GM21515 (cell line): ENCODE measurements at regions not wholly inside any gene's neighbourhood (a gene's known extent, or its start where the extent isn't known, plus 50 kb on each side); places are given as distances from the start of the nearest gene placed in this dataset.
"Not testable (repeated sequence)": the region's sequence is repeated elsewhere in the genome, so short reads cannot be mapped to it uniquely, and the experiment has no call there.

ENCODE experiments used
- ATAC-seq: cut with Tn5 transposase; IDR thresholded peaks from one replicate; pipeline ENCODE4 v1.9.1; 2021; ENCODE audit not compliant: unreplicated experiment

DNA sequence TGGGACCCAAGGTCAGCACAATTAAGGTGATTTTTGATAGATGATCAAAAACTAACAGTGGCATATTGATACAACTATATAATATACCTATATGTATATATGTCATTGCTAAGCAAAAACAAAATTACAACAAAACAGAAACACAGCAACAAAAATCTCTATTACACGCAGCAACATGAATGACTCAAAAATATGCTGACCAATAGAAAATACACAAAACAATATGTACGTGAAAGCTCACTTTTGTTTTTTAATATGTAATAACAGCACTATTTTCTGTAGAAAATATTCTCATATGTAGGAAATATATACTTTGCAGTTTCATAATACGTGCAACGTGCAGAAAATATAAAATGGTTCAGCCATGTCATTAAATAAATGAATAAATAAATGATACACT lies 1985.7 kb upstream of the CDH9 start:
- ATAC-seq: no peak

DNA sequence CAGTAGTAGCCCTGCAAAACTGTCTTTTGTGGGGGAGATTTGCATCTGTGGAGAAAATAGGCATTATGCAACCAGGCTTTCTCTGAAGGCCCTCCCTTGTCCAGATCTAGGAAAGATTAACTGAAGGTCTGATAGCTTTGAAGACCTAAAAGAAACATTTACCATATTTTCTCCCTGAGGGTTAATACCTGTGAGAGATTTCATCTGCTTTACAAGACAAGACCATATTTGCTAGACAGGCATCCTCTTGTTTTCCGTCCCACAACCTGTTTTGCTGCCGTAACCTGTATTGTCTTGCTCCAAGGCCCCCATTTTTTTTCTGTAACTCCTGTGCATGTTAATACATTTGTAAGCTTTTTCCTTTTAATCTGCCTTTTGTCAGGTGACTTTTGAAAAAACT lies 1985.2 kb upstream of the CDH9 start:
- ATAC-seq: no peak

DNA sequence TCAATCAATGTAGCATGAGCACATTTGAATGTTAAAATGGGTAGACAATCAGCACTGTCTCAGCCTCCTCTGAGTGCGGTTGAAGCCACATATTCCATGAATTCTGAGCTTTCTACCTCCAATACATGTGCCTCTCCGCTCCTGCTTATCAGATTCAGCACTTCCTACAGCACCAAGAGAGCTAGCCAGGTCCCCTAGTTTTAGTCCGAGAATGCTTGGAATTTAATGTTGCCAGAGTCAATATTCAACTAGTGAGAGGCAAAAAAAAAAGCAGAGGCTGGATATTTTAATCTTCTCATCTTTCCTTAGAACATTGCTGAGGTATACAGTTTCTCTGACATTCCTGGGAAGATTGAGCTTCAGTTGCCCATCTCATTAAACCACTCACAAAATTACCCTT lies 1979.1 kb upstream of the CDH9 start:
- no peak for ATAC-seq

DNA sequence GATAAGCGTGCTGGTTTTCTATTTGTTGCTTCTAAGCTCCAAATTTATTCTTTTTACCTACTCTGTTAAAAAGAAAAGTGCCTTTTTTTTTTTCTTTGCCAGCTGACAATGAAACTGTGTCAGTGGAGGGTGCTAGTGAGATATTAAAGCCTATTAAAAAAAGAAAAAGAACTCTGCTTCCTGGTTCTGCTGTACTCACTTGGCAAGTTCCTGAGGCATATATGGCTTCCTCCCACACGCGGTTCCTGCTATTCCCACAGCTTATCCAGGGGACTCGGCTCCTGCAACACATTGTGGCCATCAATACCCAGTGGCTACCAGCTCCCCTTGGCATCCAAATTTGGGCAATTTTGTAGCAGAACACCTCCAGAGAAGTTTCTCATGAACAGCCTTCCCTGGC lies 1977.7 kb upstream of the CDH9 start:
- no peak for ATAC-seq

DNA sequence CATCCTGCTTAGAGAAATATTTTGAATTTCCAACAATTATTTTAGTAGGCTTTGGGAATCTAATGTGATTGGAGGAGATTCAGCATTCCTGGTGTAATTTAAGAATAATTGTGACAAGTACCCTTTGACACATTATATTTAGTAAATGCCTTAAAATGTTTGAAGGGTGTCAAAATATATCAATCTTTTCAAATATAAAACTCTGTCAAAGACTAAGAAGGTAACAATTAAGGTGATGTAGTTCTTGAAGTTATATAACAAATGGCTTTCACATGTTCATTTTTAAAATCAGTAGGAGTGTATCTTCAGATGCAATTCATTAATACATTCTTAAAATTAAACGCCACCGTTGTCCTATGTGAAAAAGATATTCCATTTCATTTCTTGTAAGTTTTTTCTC lies 1977.1 kb upstream of the CDH9 start:
- ATAC-seq: no peak

DNA sequence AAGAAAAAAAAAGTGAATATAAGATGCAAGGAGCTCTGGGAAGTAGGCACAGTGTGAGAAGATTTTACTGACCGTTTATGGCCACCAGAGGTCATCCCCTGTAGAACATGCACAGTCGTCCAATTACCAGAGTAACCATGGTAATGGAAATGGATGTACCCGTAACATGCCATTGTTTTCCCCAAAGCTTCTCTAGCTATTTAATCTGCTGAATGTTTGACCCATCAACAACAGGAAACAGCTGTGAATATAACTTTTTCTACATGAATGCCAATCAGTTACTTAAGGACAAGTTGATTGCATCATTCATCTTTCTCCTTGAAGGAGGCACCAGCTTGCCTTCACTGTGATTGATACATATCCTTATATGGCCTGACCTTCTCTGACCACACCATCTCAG lies 1967.0 kb upstream of the CDH9 start:
- no peak for ATAC-seq

DNA sequence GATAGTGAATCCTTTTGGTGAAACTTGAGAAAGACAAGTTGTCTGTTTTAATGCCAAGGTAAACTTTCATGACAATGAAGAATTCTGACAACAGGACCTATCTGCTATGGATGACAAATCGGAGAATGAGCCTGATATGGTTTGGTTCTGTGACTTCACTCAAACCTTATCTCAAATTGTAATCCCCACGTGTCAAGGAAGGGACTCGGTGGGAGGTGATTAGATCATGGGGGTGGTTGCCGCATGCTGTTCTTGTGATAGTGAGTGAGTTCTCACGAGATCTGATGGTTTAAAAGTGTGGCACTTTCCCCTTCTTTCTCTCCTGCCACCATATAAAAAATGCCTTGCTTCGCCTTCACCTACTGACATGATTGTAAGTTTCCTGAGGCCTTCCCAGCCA lies 1964.1 kb upstream of the CDH9 start:
- ATAC-seq: no peak

DNA sequence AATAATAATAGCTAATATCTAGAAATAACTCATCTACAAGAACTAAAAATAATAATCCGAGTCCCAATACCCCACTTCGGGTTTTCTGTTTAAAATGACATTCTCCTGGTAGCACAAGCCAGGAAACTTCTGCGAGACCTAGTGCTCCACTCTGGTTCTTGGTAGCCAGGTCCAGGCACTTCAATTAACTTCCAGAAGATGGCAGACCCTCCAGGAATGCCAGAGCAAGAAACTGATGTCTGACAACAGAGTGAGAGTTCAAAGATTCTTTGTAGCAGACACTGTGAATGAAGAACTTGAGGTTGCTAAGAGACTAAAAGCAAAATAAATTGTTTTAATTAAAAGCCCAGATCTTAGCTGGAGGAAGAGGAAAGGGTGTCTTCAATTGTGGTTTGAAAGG lies 1963.3 kb upstream of the CDH9 start:
- ATAC-seq: no peak

DNA sequence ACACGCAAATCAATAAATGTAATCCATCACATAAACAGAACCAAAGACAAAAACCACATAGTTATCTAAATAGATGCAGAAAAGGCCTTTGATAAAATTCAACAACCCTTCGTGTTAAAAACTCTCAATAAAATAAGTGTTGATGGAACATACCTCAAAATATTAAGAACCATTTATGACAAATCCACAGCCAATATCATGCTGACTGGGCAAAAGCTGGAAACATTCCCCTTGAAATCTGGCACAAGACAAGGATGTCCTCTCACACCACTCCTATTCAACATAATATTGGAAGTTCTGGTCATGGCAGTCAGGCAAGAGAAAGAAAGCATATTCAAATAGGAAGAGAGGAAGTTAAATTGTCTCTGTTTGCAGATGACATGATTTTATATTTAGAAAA lies 1946.3 kb upstream of the CDH9 start:
- no peak for ATAC-seq

DNA sequence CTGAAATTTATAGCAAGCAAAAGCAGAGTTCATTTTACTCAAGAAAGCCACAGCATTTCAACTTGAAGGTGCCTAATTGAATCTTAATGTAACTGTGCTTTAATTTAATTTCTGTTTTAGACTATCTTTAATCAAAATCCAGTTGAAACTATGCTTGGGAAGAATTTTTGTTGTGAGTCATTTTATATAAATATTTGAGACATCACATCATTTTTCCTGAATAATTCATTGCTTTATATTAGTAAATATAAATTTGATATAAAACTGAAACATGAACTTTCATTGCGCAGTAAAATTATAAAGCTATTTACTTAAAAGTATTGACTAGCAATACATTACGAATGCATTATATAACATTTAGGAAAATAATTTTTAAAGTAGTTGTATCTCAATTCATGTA lies 1937.1 kb upstream of the CDH9 start:
- ATAC-seq: no peak

DNA sequence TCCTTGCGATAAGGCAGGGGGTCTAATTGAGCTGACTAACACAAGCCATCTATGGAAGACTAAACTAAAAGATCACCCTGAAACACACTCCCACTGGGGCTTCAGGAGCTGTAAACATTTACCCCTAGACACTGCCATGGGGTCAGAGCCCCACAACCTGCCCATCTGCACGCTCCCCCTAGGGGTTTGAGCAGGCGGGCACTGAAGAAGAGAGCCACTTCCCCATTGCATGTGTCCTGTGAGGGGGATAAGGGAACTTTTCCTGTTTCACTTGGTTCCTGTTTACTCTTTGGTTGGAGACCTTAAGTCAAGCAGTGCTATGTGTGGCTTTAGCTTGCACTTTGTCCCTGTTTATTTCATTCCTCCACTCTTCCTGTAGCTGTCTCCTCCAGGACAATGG lies 1929.5 kb upstream of the CDH9 start:
- no peak for ATAC-seq

DNA sequence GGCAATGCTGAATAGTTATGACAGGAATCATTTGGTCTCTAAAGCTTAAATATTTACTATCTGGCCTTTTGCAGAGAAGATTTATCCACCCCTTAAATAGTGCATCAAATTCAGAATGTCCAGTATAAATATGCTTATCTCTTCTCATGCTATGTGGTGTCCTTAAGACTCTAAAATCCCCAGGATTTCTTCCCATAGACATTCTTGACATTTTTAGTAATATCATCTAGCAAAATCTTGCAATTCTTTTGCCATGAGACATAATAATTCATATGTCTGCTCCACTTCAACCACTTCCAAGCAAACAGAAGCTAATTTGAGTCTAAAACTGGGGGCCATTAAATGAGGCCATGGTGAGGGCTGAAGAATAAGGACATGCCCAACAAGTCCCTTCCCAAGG lies 1923.4 kb upstream of the CDH9 start:
- ATAC-seq: no peak

DNA sequence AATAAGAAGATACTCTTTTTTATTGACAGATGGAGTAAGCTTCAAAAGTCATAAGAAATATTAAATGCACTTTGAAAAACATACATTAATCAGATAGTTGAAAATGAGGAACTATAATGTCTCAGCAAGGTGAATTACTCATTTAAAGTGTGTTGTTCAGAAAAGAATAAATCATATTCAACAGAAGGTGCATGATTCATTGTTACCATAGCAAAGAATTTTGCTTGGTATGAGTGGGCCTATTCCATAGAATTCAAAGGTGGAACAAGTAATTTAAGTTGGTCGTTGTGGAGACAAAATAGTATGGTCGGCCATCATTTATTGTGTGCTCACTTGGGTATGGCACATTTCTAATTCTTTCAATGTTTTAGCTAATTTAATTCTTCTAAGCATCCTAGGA lies 1920.2 kb upstream of the CDH9 start:
- no peak for ATAC-seq

DNA sequence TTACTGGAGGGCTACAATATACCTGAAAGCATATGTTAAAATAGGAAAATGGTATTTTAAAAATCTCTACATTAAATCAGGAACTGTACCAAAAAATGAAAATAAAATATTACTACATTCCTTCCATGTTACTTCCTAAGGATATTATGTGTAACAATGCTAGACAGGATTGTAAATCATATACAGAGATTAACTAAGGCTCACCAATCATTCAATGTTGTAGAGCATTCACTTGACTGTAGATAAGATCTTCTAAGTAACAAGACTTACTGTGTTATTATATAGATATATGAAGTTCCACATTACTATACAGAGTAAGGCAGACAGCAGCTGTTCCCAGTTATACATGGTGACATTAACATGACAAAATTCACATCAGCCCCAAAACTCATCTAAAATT lies 1919.1 kb upstream of the CDH9 start:
- no peak for ATAC-seq

DNA sequence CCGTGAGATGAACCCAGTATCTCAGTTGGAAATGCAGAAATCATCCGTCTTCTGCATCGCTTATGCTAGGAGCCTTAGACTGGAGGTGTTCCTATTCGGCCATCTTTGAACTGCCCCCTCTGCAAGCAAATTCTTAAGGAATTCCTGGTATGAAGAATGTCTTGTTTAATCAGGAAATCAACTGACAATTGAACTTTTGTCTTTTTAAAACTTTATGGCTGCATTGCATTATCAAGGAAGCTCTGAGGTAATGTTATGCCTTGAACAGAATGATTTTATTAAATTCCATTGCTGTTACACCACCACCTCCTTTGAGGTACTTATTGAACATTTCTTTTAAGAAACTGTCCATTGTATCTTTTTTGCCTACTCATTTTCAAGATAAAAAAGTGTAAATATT lies 1915.7 kb upstream of the CDH9 start:
- ATAC-seq: no peak

DNA sequence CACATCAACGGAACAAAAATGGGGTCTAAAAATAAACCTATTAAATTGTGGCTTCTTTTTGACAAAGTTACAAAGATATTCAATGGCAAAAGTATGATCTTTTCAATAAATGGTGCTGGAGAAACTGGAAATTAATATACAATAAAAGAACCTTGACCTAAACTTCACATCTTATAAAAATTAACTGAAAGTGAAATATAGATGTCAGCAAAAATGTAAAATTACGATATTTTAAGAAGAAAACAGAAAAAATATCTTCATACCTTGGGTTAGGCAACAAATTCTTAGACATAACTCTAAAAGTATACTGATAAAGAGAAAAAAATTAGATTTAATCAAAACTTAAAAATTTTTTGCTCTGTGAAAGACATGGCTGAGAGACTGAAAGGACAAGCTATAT lies 1909.5 kb upstream of the CDH9 start:
- ATAC-seq: no peak

DNA sequence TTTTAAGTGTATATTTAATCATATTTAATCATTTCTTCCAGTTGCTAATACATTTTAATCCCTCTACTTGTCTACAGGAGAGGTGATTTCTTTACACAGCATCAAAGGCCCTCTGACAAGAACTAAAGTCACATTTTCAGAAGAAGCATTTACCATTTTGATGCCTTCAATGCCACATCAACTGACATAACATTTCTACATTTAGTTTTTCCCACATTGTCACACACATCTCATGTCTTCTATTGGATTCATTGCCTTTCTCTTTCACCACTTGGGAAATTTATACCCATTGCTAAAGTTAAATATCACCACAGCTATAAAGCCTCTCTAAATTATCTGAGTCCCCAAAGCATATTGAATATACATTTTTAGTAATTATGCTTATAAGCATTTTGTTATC lies 1907.5 kb upstream of the CDH9 start:
- ATAC-seq: no peak

DNA sequence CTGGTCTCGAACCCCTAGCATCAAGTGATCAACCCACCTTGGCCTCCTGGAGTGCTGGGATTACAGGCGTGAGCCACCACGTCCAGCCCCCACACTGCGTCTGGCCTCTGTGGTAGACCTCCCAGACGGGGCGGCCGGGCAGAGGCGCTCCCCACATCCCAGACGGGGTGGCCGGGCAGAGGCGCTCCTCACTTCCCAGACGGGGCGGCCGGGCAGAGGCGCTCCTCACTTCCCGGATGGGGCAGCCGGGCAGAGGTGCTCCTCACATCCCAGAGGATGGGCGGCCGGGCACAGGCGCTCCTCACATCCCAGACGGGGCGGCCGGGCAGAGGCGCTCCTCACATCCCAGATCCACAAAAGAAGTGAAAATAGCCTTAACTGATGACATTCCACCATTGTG lies 1891.0 kb upstream of the CDH9 start:
- ATAC-seq: not testable (repeated sequence)

DNA sequence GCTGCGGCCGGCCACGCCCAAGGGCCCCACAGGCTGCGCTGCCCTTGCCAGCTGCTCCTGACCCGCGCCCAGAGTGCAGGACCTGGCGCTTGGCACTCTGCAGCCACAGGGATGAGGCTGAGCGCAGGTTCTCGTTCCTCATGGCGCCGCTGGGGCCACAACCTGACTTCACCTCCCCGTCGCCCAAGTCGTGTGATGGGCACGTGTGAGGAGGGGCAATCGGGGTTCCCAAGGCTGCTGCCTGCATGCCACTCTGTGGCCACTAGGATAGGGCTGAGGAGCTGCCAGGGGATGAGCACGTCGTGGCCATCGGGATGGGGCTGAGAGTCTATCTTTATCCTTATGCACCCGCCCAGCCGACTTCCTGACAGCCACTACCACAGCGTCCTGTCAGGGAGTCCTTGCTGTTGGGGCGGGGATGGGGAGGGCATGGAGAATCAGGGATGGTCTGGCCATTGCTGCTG lies 1890.0 kb upstream of the CDH9 start:
- not testable (repeated sequence) for ATAC-seq

DNA sequence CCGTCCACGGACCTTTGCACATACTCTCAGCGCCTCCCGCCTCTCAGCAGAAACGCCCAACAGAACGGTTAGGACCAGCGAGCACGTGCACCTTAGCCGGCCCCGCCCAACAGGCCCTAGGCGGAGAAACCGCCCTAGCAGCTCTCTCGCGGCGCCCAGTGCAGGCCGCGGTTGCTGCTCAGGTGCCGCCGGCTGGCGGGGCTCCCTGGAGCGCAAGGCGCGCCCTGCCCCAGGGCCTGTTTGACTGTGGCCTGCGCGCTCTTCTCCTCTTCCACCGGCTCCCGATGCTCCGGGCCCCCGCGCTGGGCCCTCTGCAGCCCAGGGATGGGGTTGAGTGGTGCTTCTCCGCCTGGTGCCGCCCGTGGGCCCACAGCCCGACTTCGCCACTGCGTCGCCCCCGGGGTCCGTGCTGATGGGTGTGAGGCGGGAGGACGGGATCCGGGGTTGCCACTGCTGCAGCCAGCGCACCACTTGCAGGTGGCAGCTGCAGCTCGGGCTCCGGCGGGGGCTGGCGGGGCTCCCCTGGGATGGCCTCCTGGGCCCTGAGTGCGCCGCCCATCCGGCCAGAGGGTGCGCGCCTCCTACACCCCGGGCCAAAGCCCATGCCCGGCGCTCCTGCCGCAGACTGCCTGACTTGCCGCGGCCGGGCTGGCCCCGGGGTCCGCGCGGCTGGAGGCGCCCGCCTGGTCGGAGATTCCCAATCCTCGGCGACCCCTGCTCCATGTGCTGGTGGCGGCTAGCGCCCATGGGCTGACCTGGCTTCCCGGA lies 1889.4 kb upstream of the CDH9 start:
- ATAC-seq: no peak

DNA sequence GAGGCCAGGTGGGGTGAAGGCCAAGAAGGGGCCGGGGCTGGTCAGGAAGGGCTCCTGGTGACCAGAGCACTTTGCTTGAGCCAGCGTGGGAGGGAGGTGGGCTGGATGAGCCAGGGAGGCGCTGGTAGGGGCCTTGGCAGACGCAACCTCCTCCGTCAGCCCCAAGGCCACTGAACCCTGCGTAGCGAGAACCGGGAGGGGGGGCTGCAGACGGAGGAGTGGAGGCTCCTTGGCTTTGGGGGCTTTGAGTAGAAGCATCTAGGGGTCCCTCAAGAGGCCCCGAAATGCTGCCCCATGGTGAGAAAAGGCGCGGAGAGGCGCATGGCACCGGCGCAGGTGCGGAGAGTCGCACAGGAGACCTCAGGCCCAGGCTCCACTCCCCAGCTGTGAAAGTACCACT lies 1888.0 kb upstream of the CDH9 start:
- no peak for ATAC-seq

DNA sequence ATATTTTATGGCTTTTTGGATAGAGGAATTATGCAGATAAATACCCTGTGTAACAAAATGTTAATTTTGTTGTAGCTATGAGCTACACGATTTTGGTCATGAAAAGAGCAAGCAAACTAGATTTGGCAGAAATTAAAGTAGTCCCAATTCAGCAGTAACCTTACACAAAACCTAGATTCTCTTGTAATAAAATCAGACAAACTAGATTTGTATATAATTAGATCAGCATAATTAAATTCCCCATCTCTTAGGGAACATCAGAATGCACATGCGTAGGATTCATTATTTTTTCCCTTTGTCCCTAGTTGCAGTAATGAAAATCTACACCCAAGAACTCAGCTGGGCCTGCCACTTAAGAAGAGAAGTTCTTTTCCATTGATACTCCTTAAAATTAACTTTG lies 1879.2 kb upstream of the CDH9 start:
- no peak for ATAC-seq

DNA sequence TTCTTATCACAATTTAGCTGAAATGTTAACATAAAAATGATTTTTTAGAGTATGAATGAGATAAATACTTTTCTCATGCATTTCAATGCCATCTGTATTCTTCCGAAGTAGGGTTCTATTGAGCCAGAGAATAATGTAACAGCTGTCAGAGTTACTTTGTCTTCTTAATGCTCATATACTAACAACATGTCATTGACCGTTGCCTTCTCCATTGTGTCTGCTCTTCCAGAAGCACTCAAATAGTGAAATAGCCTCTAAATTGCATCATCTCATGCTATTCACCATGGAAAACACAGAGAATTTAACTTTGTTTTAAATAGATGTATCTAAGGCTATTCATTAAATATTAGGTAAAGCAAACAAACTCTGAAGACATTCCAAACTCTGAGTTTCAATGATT lies 1875.9 kb upstream of the CDH9 start:
- ATAC-seq: no peak
